CD4-positive, alpha-beta memory T cell (primary cell): ENCODE measurements at regions not wholly inside any gene's neighbourhood (a gene's known extent, or its start where the extent isn't known, plus 50 kb on each side); places are given as distances from the start of the nearest gene placed in this dataset.

Experiments used
- CTCF ChIA-PET: fragments of 350-600 bp; sonication (Branson Sonifier 250); formaldehyde crosslinking; loops from one replicate; lab custom pipeline; 2021; ENCODE audit warnings: inconsistent platforms; ENCODE audit not compliant: partially characterized antibody; lab: Charles Lee
- POLR2A ChIA-PET: fragments of 350-600 bp; sonication (Branson Sonifier 250); formaldehyde crosslinking; loops from one replicate; lab custom pipeline; 2021; ENCODE audit not compliant: partially characterized antibody; lab: Charles Lee
- DNase-seq, 5 donors: peaks; one replicate each; pipeline versions ENCODE4 v3.0.0 to v3.0.0-alpha.2; 2020 to 2022; ENCODE audit warnings: mixed read lengths in 1 of 5
- H3K27ac ChIP-seq: one replicate; pipeline ENCODE4 v1.7.0; 2013; ENCODE audit warnings: low read depth, low read length
- H3K27me3 ChIP-seq: 2 replicates; pipeline ENCODE4 v1.7.0; 2013; ENCODE audit warnings: mild to moderate bottlenecking, low read length, moderate library complexity; ENCODE audit not compliant: insufficient read depth
- H3K36me3 ChIP-seq: 2 replicates; pipeline ENCODE4 v1.7.0; 2013; ENCODE audit warnings: mild to moderate bottlenecking, low read length, moderate library complexity; ENCODE audit not compliant: insufficient read depth
- H3K4me1 ChIP-seq: 2 replicates; pipeline ENCODE4 v1.7.0; 2013; ENCODE audit warnings: mild to moderate bottlenecking, low read length, moderate library complexity; ENCODE audit not compliant: insufficient read depth
- H3K4me3 ChIP-seq, 2 donors: one replicate each; pipeline ENCODE4 v1.7.0; 2013; ENCODE audit warnings: low read length in 2 of 2, mild to moderate bottlenecking in 1 of 2
- H3K9me3 ChIP-seq, 2 donors: one replicate each; pipeline ENCODE4 v1.7.0; 2013; ENCODE audit warnings: low read length in 2 of 2, control low read depth in 1 of 2; ENCODE audit not compliant: control insufficient read depth in 1 of 2
- H3K27ac Mint-ChIP-seq, 7 donors: one replicate each; pipeline ENCODE4 v1.8.0; 2020 to 2021; ENCODE audit warnings: mixed read lengths in 7 of 7, mild to moderate bottlenecking in 6 of 7, inconsistent platforms in 3 of 7, moderate library complexity in 3 of 7
- H3K27me3 Mint-ChIP-seq, 2 donors: one replicate each; pipeline ENCODE4 v1.8.0; 2020 to 2021; ENCODE audit warnings: mixed read lengths in 2 of 2
- H3K36me3 Mint-ChIP-seq, 2 donors: one replicate each; pipeline ENCODE4 v1.8.0; 2020 to 2021; ENCODE audit warnings: mixed read lengths in 2 of 2, inconsistent platforms in 1 of 2, mild to moderate bottlenecking in 1 of 2
- H3K4me1 Mint-ChIP-seq, 4 donors: one replicate each; pipeline ENCODE4 v1.8.0; 2020 to 2021; ENCODE audit warnings: mixed read lengths in 4 of 4, mild to moderate bottlenecking in 1 of 4
- H3K4me3 Mint-ChIP-seq, 8 donors: one replicate each; pipeline ENCODE4 v1.8.0; 2020 to 2021; ENCODE audit warnings: mixed read lengths in 8 of 8, mild to moderate bottlenecking in 7 of 8, moderate library complexity in 6 of 8, inconsistent platforms in 3 of 8
- H3K9me3 Mint-ChIP-seq, 8 donors: one replicate each; pipeline ENCODE4 v1.8.0; 2020 to 2021; ENCODE audit warnings: mixed read lengths in 8 of 8, mild to moderate bottlenecking in 5 of 8, inconsistent platforms in 3 of 8, moderate library complexity in 1 of 8
- intact Hi-C: fragments of 100-400 bp; cut with micrococcal nuclease; formaldehyde crosslinking; loops from one replicate; pipeline ENCODE4 v1.15.1; 2023

DNA sequence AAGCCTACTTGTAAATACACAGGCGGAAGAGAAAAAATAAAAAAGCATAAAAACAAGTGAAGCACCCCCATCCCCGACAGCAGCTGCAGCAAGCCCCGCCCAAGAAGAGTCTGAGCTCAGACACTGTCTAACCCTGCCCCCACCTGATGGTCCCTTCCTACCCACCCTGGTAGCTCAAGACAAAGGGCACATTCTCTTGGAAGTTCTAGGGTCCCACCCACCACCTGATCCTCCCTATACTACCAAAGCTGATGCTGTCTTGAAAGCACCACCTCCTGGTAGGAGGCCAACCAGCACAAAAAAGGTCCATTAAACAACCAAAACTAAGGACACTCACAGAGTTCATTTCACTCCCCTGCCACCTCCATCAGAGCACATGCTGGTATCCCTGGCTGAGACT, 308.2 kb downstream of the KLHL13 start:
- Histone ChIP-seq H3K4me1 (no peaks in the 10 kb centered on the region), H3K27me3 (no peaks in the 10 kb centered on the region), H3K9me3 (no peaks in the 10 kb centered on the region), H3K4me3 (no peak overlapping the region), H3K36me3 (no peaks in the 10 kb centered on the region), H3K27ac (no peak overlapping the region)
- intact Hi-C loops, result no loop called here
- CTCF ChIA-PET, result no interaction called here
- POLR2A ChIA-PET, result no interaction called here
- no peak for DNase-seq
- Mint-ChIP-seq H3K4me1 (no peaks in the 10 kb centered on the region), H3K9me3 (peaks cover 0 to 13% (median 4%) of the 10 kb centered on the region in 8 donors), H3K27me3 (no peaks in the 10 kb centered on the region), H3K36me3 (no peaks in the 10 kb centered on the region), H3K27ac (no peak overlapping the region), H3K4me3 (no peak overlapping the region)

DNA sequence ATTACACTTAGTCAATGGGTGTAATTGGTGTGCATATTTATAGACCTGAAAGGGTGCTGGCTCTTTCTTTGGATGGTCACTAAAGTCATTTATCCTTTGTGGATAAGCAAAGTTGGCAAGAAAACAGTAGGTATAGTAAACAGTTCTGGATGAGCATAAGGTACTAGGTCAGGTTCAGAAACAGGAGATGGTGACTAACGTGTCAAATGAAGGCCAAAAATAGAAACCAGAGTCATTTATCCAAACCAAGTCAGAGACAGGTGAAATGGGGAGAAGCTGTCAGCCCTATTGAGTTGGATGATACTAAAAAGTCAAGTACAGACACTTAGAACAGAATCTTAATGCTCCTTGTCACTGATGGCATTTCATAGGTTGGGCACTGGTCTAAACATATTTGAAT, 313.1 kb downstream of the KLHL13 start:
- Histone ChIP-seq H3K9me3 (no peaks in the 10 kb centered on the region), H3K27me3 (no peaks in the 10 kb centered on the region), H3K36me3 (no peaks in the 10 kb centered on the region), H3K4me1 (no peaks in the 10 kb centered on the region), H3K4me3 (no peak overlapping the region), H3K27ac (no peak overlapping the region)
- ChIA-PET CTCF (no interaction called here), POLR2A (no interaction called here)
- intact Hi-C loops, result no loop called here
- no peak overlapping the region for H3K4me3 Mint-ChIP-seq
- H3K9me3 Mint-ChIP-seq, result peaks cover 0 to 6% (median 1%) of the 10 kb centered on the region in 8 donors
- no peak overlapping the region for H3K27ac Mint-ChIP-seq
- DNase-seq, result no peak
- no peaks in the 10 kb centered on the region for H3K36me3 Mint-ChIP-seq
- H3K4me1 Mint-ChIP-seq, result no peaks in the 10 kb centered on the region
- no peaks in the 10 kb centered on the region for H3K27me3 Mint-ChIP-seq

DNA sequence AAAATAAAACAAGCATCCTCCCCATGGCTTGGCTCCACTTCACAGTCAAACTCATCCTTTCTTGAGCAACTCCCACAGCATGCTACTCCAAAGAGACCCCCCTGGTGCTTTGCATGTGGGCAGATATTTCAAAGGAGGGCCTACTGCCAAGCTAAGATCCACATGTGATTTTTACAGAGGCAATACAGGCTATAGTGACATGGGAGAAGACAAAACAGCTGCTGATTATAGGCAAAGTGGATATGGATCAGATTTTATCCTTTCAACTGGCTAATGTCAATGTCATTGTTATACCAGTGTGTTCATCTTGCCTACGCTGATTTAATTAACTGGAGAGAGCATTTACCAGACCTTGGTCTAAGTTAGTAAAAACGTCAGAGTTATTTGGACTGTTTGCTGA, 328.3 kb downstream of the KLHL13 start:
- no peaks in the 10 kb centered on the region for H3K9me3 ChIP-seq
- no peaks in the 10 kb centered on the region for H3K4me1 ChIP-seq
- POLR2A ChIA-PET, result no interaction called here
- intact Hi-C loops, result no loop called here
- Mint-ChIP-seq H3K27ac (no peak overlapping the region), H3K4me1 (no peaks in the 10 kb centered on the region), H3K36me3 (no peaks in the 10 kb centered on the region), H3K9me3 (peaks cover 0 to 5% (median 0%) of the 10 kb centered on the region in 8 donors), H3K27me3 (no peaks in the 10 kb centered on the region), H3K4me3 (no peak overlapping the region)
- H3K4me3 ChIP-seq, result no peak overlapping the region
- H3K27me3 ChIP-seq, result no peaks in the 10 kb centered on the region
- H3K27ac ChIP-seq, result no peak overlapping the region
- CTCF ChIA-PET, result no interaction called here
- no peak for DNase-seq
- H3K36me3 ChIP-seq, result no peaks in the 10 kb centered on the region

DNA sequence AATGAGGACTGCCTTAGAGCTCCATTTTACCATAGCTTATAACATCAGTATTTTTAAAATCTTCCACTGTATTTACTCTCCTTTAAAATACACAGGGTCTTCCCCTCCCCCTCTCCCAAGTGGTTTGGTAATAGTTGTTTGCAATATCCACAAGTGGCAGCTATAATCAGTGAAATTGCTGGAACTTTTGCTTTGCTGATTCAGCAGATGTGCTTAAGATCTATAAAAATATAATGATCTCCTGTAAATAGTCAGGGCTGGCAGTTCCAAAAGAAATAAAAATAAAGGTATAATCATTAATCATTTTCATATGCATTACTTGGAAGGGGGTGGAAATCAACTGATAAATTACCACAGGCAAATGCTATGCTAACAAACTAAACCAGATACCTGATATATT, 345.2 kb downstream of the KLHL13 start:
- POLR2A ChIA-PET, result no interaction called here
- H3K27ac Mint-ChIP-seq, result no peak overlapping the region
- DNase-seq, result no peak
- intact Hi-C loops, result no loop called here
- Histone ChIP-seq H3K4me3 (no peak overlapping the region), H3K36me3 (no peaks in the 10 kb centered on the region), H3K9me3 (no peaks in the 10 kb centered on the region), H3K4me1 (no peaks in the 10 kb centered on the region), H3K27me3 (no peaks in the 10 kb centered on the region), H3K27ac (no peak overlapping the region)
- CTCF ChIA-PET, result no interaction called here
- peaks cover 0 to 3% (median 0%) of the 10 kb centered on the region in 8 donors for H3K9me3 Mint-ChIP-seq
- H3K4me1 Mint-ChIP-seq, result no peaks in the 10 kb centered on the region
- no peaks in the 10 kb centered on the region for H3K27me3 Mint-ChIP-seq
- no peak overlapping the region for H3K4me3 Mint-ChIP-seq
- H3K36me3 Mint-ChIP-seq, result no peaks in the 10 kb centered on the region

DNA sequence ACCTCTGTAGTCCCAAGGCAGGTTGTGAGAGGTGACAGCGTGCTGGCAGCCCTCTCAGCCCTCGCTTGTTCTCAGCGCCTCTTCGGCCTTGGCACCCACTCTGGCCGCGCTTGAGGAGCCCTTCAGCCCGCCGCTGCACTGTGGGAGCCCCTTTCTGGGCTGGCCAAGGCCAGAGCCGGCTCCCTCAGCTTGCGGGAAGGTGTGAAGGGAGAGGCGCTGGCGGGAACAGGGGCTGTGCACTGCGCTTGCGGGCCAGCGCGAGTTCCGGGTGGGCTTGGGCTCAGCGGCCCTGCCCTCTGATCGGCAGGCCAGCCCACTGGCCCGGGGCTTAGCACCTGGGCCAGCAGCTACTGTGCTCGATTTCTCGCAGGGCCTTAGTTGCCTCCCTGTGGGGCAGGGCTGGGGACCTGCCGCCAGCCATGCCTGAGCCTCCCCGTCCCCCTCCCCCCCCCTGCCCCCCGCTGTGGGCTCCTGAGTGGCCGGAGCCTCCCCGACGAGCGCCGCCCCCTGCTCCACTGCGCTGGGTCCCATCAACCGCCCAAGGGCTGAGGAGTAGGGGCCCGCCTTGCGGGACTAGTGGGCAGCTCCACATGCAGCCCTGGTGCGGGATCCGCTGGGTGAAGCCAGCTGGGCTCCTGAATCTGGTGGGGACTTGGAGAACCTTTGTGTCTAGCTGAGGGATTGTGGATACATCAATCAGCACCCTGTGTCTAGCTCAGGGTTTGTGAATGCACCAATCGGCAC, 347.6 kb downstream of the KLHL13 start:
- no peak overlapping the region for H3K27ac ChIP-seq
- Mint-ChIP-seq H3K36me3 (no peaks in the 10 kb centered on the region), H3K4me3 (no peak overlapping the region), H3K27me3 (no peaks in the 10 kb centered on the region), H3K27ac (no peak overlapping the region), H3K4me1 (no peaks in the 10 kb centered on the region), H3K9me3 (no peaks in the 10 kb centered on the region)
- H3K4me1 ChIP-seq, result no peaks in the 10 kb centered on the region
- POLR2A ChIA-PET, result no interaction called here
- CTCF ChIA-PET, result no interaction called here
- no peak overlapping the region for H3K4me3 ChIP-seq
- intact Hi-C loops, result no loop called here
- H3K36me3 ChIP-seq, result no peaks in the 10 kb centered on the region
- DNase-seq, result no peak
- no peaks in the 10 kb centered on the region for H3K27me3 ChIP-seq
- no peaks in the 10 kb centered on the region for H3K9me3 ChIP-seq

DNA sequence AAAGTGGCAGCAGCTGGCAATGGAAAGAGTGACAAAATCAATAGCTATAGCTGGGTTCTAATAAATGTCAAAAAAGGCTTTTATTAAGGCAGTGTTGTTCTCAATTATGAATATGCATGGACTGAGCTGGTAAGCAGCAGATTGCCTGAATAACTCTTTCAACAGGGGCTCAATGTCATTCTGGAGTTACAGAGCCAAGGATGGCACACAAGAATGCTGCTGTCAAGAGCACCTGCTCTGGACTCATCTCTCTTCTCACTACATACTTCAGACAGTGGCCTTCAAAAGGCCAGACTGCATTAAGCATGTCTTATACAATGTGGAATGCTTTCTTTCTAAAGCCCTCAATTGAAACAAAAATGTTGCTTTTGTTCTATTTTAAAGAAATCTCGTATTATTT, 351.4 kb downstream of the KLHL13 start:
- H3K27me3 ChIP-seq, result no peaks in the 10 kb centered on the region
- POLR2A ChIA-PET, result no interaction called here
- H3K4me1 ChIP-seq, result no peaks in the 10 kb centered on the region
- no peak overlapping the region for H3K4me3 Mint-ChIP-seq
- CTCF ChIA-PET, result no interaction called here
- no peaks in the 10 kb centered on the region for H3K36me3 Mint-ChIP-seq
- H3K27ac Mint-ChIP-seq, result no peak overlapping the region
- H3K4me1 Mint-ChIP-seq, result no peaks in the 10 kb centered on the region
- intact Hi-C loops, result no loop called here
- no peaks in the 10 kb centered on the region for H3K36me3 ChIP-seq
- H3K27ac ChIP-seq, result no peak overlapping the region
- H3K27me3 Mint-ChIP-seq, result no peaks in the 10 kb centered on the region
- no peak overlapping the region for H3K4me3 ChIP-seq
- H3K9me3 ChIP-seq, result no peaks in the 10 kb centered on the region
- no peak for DNase-seq
- H3K9me3 Mint-ChIP-seq, result no peaks in the 10 kb centered on the region

DNA sequence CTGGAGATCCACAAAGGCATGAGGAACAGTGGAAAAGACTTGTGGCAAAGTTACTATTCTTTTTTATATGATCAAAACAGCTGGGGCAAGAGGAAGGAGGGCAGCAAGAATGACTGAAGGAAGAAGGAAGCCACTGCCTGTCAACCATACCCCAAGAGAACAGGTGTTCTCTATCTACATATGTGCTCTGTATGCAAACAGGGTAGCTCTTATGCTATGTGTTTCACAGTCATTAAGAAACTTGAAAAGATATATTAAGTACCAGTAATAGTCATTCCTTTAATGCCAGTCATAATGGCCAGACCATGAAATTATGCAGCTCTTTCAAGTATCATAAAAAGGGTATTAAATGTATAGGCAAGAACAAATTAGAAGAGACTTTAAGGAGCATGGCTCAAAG, 363.9 kb downstream of the KLHL13 start:
- DNase-seq, result no peak
- peaks cover 0 to 4% (median under 1%) of the 10 kb centered on the region in 8 donors for H3K9me3 Mint-ChIP-seq
- no peaks in the 10 kb centered on the region for H3K9me3 ChIP-seq
- intact Hi-C loops, result no loop called here
- H3K27me3 Mint-ChIP-seq, result no peaks in the 10 kb centered on the region
- no peak overlapping the region for H3K27ac Mint-ChIP-seq
- no peak overlapping the region for H3K4me3 ChIP-seq
- no peak overlapping the region for H3K27ac ChIP-seq
- H3K4me3 Mint-ChIP-seq, result no peak overlapping the region
- H3K36me3 Mint-ChIP-seq, result no peaks in the 10 kb centered on the region
- no peaks in the 10 kb centered on the region for H3K36me3 ChIP-seq
- no peaks in the 10 kb centered on the region for H3K27me3 ChIP-seq
- ChIA-PET CTCF (no interaction called here), POLR2A (no interaction called here)
- no peaks in the 10 kb centered on the region for H3K4me1 Mint-ChIP-seq
- H3K4me1 ChIP-seq, result no peaks in the 10 kb centered on the region

DNA sequence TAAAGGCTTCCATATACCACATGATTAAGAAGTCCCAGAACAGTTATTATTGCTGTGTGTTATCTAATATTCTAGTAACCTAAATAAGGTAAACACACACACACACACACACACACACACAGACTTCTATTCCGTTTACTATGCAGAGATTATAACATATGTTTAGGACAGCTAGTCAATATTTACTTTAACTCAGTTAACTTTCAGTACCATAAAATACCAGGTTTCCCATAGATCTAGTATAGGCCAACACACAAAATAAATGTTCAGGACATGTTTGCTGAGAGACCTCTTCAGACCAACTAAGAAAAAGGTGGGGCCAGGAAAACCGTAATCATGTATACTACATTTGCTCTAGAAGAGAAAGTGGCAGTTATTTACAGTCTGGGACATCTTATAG, 365.5 kb downstream of the KLHL13 start:
- no peak overlapping the region for H3K4me3 Mint-ChIP-seq
- no peaks in the 10 kb centered on the region for H3K9me3 ChIP-seq
- no peaks in the 10 kb centered on the region for H3K4me1 Mint-ChIP-seq
- H3K27me3 ChIP-seq, result no peaks in the 10 kb centered on the region
- no peaks in the 10 kb centered on the region for H3K36me3 ChIP-seq
- no peaks in the 10 kb centered on the region for H3K36me3 Mint-ChIP-seq
- no peaks in the 10 kb centered on the region for H3K27me3 Mint-ChIP-seq
- H3K4me3 ChIP-seq, result no peak overlapping the region
- intact Hi-C loops, result no loop called here
- POLR2A ChIA-PET, result no interaction called here
- CTCF ChIA-PET, result no interaction called here
- H3K4me1 ChIP-seq, result no peaks in the 10 kb centered on the region
- no peak overlapping the region for H3K27ac ChIP-seq
- DNase-seq, result no peak
- H3K9me3 Mint-ChIP-seq, result peaks cover 0 to 4% (median 1%) of the 10 kb centered on the region in 8 donors
- H3K27ac Mint-ChIP-seq, result no peak overlapping the region
